WTC11 (cell line): ENCODE measurements at regions not wholly inside any gene's neighbourhood (a gene's known extent, or its start where the extent isn't known, plus 50 kb on each side); places are given as distances from the start of the nearest gene placed in this dataset.

Experiments used
- CREB1 ChIP-seq: sonication (generic); formaldehyde crosslinking; IDR thresholded peaks from 2 replicates; pipeline ENCODE4 v1.8.0; 2023; ENCODE audit warnings: mild to moderate bottlenecking, missing genetic modification reagents
- CREM ChIP-seq: sonication (generic); formaldehyde crosslinking; IDR thresholded peaks from 2 replicates; pipeline ENCODE4 v1.8.1; 2022; ENCODE audit warnings: mild to moderate bottlenecking, missing genetic modification reagents, moderate library complexity
- FOXJ3 ChIP-seq: sonication (generic); formaldehyde crosslinking; IDR thresholded peaks from 2 replicates; pipeline ENCODE4 v1.9.0; 2021; ENCODE audit warnings: missing genetic modification reagents, mild to moderate bottlenecking, borderline replicate concordance
- FOXP1 ChIP-seq: sonication (generic); formaldehyde crosslinking; IDR thresholded peaks from 2 replicates; pipeline ENCODE4 v1.8.0; 2022; ENCODE audit warnings: missing genetic modification reagents, mild to moderate bottlenecking, moderate library complexity, borderline replicate concordance
- GRHL2 ChIP-seq: fragments of 250-450 bp; sonication (Bioruptor Pico); IDR thresholded peaks from 2 replicates; pipeline ENCODE4 v1.8.0; 2022; ENCODE audit warnings: mild to moderate bottlenecking, moderate library complexity; ENCODE audit not compliant: insufficient replicate concordance, severe bottlenecking
- JUN ChIP-seq: sonication (generic); formaldehyde crosslinking; IDR thresholded peaks from 2 replicates; pipeline ENCODE4 v1.8.0; 2023; ENCODE audit warnings: mild to moderate bottlenecking, missing genetic modification reagents
- TCF7 ChIP-seq: sonication (generic); formaldehyde crosslinking; IDR thresholded peaks from 2 replicates; pipeline ENCODE4 v1.8.0; 2022; ENCODE audit warnings: mild to moderate bottlenecking, low read depth, missing genetic modification reagents, moderate library complexity
- TF ChIP-seq, protein P1 (sequence below): fragments of 200-600 bp; IDR thresholded peaks from 2 replicates; pipeline ENCODE4 v1.8.0; 2022; ENCODE audit warnings: antibody characterized with exemption
- TF ChIP-seq, protein P2 (sequence below): sonication (generic); formaldehyde crosslinking; conservative IDR thresholded peaks from 2 replicates; pipeline ENCODE4 v1.8.1; 2022; ENCODE audit warnings: mild to moderate bottlenecking, missing genetic modification reagents
- TF ChIP-seq, protein P3 (sequence below): sonication (generic); formaldehyde crosslinking; IDR thresholded peaks from 2 replicates; pipeline ENCODE4 v1.8.0; 2022; ENCODE audit warnings: mild to moderate bottlenecking, missing genetic modification reagents
- TF ChIP-seq, protein P4 (sequence below): sonication (generic); formaldehyde crosslinking; IDR thresholded peaks from 2 replicates; pipeline ENCODE4 v1.8.1; 2023; ENCODE audit warnings: mild to moderate bottlenecking, missing genetic modification reagents
- TF ChIP-seq, protein P5 (sequence below): sonication (generic); formaldehyde crosslinking; IDR thresholded peaks from 2 replicates; pipeline ENCODE4 v1.8.0; 2022; ENCODE audit warnings: mild to moderate bottlenecking, missing genetic modification reagents

DNA sequence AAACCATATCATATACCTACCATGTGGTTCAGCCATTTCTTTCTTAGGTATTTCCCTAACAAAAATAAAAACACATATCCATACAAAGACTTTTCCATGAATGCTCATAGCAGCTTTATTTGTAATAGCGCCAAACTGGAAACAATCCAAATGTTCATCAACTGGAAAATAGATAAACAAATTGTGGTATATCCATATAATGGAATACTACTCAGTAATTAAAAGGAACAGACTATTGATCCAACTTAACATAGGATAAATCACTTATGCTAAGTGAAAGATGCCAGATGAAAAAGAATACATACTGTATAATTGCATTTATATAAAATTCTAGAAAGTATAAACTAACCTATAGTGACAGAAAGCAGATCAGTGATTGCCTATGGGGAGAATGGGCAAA, 323.3 kb downstream of the BUD13 start:
- TF ChIP-seq TCF7 (CRISPR knock-in tag) (no peak), FOXJ3 (CRISPR knock-in tag) (no peak), GRHL2 (CRISPR knock-in tag) (no peak), JUN (CRISPR knock-in tag) (no peak), FOXP1 (CRISPR knock-in tag) (no peak), CREB1 (CRISPR knock-in tag) (no peak), CREM (CRISPR knock-in tag) (no peak)
- TF ChIP-seq, protein P1, sequence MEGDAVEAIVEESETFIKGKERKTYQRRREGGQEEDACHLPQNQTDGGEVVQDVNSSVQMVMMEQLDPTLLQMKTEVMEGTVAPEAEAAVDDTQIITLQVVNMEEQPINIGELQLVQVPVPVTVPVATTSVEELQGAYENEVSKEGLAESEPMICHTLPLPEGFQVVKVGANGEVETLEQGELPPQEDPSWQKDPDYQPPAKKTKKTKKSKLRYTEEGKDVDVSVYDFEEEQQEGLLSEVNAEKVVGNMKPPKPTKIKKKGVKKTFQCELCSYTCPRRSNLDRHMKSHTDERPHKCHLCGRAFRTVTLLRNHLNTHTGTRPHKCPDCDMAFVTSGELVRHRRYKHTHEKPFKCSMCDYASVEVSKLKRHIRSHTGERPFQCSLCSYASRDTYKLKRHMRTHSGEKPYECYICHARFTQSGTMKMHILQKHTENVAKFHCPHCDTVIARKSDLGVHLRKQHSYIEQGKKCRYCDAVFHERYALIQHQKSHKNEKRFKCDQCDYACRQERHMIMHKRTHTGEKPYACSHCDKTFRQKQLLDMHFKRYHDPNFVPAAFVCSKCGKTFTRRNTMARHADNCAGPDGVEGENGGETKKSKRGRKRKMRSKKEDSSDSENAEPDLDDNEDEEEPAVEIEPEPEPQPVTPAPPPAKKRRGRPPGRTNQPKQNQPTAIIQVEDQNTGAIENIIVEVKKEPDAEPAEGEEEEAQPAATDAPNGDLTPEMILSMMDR, result no peak
- TF ChIP-seq, protein P2, sequence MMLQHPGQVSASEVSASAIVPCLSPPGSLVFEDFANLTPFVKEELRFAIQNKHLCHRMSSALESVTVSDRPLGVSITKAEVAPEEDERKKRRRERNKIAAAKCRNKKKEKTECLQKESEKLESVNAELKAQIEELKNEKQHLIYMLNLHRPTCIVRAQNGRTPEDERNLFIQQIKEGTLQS (CRISPR knock-in tag), result no peak
- TF ChIP-seq, protein P3, sequence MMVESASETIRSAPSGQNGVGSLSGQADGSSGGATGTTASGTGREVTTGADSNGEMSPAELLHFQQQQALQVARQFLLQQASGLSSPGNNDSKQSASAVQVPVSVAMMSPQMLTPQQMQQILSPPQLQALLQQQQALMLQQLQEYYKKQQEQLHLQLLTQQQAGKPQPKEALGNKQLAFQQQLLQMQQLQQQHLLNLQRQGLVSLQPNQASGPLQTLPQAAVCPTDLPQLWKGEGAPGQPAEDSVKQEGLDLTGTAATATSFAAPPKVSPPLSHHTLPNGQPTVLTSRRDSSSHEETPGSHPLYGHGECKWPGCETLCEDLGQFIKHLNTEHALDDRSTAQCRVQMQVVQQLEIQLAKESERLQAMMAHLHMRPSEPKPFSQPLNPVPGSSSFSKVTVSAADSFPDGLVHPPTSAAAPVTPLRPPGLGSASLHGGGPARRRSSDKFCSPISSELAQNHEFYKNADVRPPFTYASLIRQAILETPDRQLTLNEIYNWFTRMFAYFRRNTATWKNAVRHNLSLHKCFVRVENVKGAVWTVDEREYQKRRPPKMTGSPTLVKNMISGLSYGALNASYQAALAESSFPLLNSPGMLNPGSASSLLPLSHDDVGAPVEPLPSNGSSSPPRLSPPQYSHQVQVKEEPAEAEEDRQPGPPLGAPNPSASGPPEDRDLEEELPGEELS (CRISPR knock-in tag), result no peak
- TF ChIP-seq, protein P4, sequence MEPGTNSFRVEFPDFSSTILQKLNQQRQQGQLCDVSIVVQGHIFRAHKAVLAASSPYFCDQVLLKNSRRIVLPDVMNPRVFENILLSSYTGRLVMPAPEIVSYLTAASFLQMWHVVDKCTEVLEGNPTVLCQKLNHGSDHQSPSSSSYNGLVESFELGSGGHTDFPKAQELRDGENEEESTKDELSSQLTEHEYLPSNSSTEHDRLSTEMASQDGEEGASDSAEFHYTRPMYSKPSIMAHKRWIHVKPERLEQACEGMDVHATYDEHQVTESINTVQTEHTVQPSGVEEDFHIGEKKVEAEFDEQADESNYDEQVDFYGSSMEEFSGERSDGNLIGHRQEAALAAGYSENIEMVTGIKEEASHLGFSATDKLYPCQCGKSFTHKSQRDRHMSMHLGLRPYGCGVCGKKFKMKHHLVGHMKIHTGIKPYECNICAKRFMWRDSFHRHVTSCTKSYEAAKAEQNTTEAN (CRISPR knock-in tag), result no peak
- TF ChIP-seq, protein P5, sequence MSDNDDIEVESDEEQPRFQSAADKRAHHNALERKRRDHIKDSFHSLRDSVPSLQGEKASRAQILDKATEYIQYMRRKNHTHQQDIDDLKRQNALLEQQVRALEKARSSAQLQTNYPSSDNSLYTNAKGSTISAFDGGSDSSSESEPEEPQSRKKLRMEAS (CRISPR knock-in tag), result no peak
